GM10847 (cell line): ENCODE measurements at regions not wholly inside any gene's neighbourhood (a gene's known extent, or its start where the extent isn't known, plus 50 kb on each side); places are given as distances from the start of the nearest gene placed in this dataset.

Experiments used
- POLR2A ChIP-seq: IDR thresholded peaks from 2 replicates; pipeline ENCODE4 v1.6.1; 2011; ENCODE audit not compliant: insufficient read length; ENCODE audit errors: extremely low read depth

- no peak for TF ChIP-seq POLR2A
Measured at GRCh38 chr6:156660389-156660788, 116.8 kb upstream of the ARID1B start.

- TF ChIP-seq POLR2A = no peak
Measured at GRCh38 chr6:156659822-156660198, 117.4 kb upstream of the ARID1B start.

- TF ChIP-seq POLR2A = no peak
Measured at GRCh38 chr6:156658966-156659821, 118.0 kb upstream of the ARID1B start.

- TF ChIP-seq POLR2A = no peak
Measured at GRCh38 chr6:156658186-156658965, 118.8 kb upstream of the ARID1B start.

- TF ChIP-seq POLR2A = no peak
Measured at GRCh38 chr6:156657296-156657695, 119.9 kb upstream of the ARID1B start.

- TF ChIP-seq POLR2A = no peak
Measured at GRCh38 chr6:156654919-156655918, 122.0 kb upstream of the ARID1B start.

GRCh38 chr6:156652231-156652750 lies 124.9 kb upstream of the ARID1B start:
- TF ChIP-seq POLR2A = no peak

GRCh38 chr6:156651486-156651885 lies 125.7 kb upstream of the ARID1B start:
- TF ChIP-seq POLR2A = no peak

GRCh38 chr6:156650896-156651390 lies 126.2 kb upstream of the ARID1B start:
- TF ChIP-seq POLR2A = no peak

GRCh38 chr6:156648616-156649015 lies 128.6 kb upstream of the ARID1B start:
- no peak for TF ChIP-seq POLR2A

GRCh38 chr6:156647991-156648390 lies 129.2 kb upstream of the ARID1B start:
- TF ChIP-seq POLR2A = no peak

GRCh38 chr6:156647140-156647784 lies 129.9 kb upstream of the ARID1B start:
- TF ChIP-seq POLR2A = no peak

GRCh38 chr6:156646496-156646895 lies 130.7 kb upstream of the ARID1B start:
- no peak for TF ChIP-seq POLR2A

- TF ChIP-seq POLR2A = no peak
Measured at GRCh38 chr6:156645097-156645496, 132.1 kb upstream of the ARID1B start.

GRCh38 chr6:156639009-156639721 lies 138.0 kb upstream of the ARID1B start:
- no peak for TF ChIP-seq POLR2A
